GM21515 (cell line): ENCODE measurements at regions not wholly inside any gene's neighbourhood (a gene's known extent, or its start where the extent isn't known, plus 50 kb on each side); places are given as distances from the start of the nearest gene placed in this dataset.

ENCODE experiments used
- ATAC-seq: cut with Tn5 transposase; IDR thresholded peaks from one replicate; pipeline ENCODE4 v1.9.1; 2021; ENCODE audit not compliant: unreplicated experiment

- no peak for ATAC-seq
Observed at GRCh38 chr10:1981976-1982375, 244.7 kb upstream of the ADARB2 start.

GRCh38 chr10:1980459-1980858, 243.1 kb upstream of the ADARB2 start:
- no peak for ATAC-seq

GRCh38 chr10:1978584-1978983, 241.3 kb upstream of the ADARB2 start:
- no peak for ATAC-seq

- no peak for ATAC-seq
Observed at GRCh38 chr10:1977461-1977860, 240.1 kb upstream of the ADARB2 start.

GRCh38 chr10:1972406-1972805, 235.1 kb upstream of the ADARB2 start:
- ATAC-seq, result no peak

GRCh38 chr10:1968257-1969033, 231.1 kb upstream of the ADARB2 start:
- ATAC-seq, result no peak

- no peak for ATAC-seq
Observed at GRCh38 chr10:1966712-1967376, 229.5 kb upstream of the ADARB2 start.

GRCh38 chr10:1964476-1964875, 227.2 kb upstream of the ADARB2 start:
- ATAC-seq, result no peak

- no peak for ATAC-seq
Observed at GRCh38 chr10:1963341-1963740, 226.0 kb upstream of the ADARB2 start.

- ATAC-seq, result no peak
Observed at GRCh38 chr10:1961989-1962388, 224.7 kb upstream of the ADARB2 start.

- no peak for ATAC-seq
Observed at GRCh38 chr10:1960982-1961381, 223.7 kb upstream of the ADARB2 start.

GRCh38 chr10:1957057-1957456, 219.7 kb upstream of the ADARB2 start:
- no peak for ATAC-seq

- no peak for ATAC-seq
Observed at GRCh38 chr10:1954300-1954699, 217.0 kb upstream of the ADARB2 start.

GRCh38 chr10:1952126-1953095, 215.1 kb upstream of the ADARB2 start:
- ATAC-seq, result no peak

GRCh38 chr10:1950803-1951495, 213.6 kb upstream of the ADARB2 start:
- ATAC-seq, result no peak

GRCh38 chr10:1947464-1948003, 210.2 kb upstream of the ADARB2 start:
- ATAC-seq, result no peak

GRCh38 chr10:1944487-1944886, 207.2 kb upstream of the ADARB2 start:
- ATAC-seq, result no peak

- no peak for ATAC-seq
Observed at GRCh38 chr10:1942478-1942877, 205.2 kb upstream of the ADARB2 start.

GRCh38 chr10:1939016-1939415, 201.7 kb upstream of the ADARB2 start:
- ATAC-seq, result no peak

- no peak for ATAC-seq
Observed at GRCh38 chr10:1938317-1938716, 201.0 kb upstream of the ADARB2 start.

- no peak for ATAC-seq
Observed at GRCh38 chr10:1935912-1936311, 198.6 kb upstream of the ADARB2 start.
